ENCODE measurements at regions not wholly inside any gene's neighbourhood (a gene's known extent, or its start where the extent isn't known, plus 50 kb on each side); places are given as distances from the start of the nearest gene placed in this dataset.
A peak's percentile ranks its signal among the peaks of the same experiment; 100 is the strongest.
"Not testable (repeated sequence)": the region's sequence is repeated elsewhere in the genome, so short reads cannot be mapped to it uniquely, and the experiment has no call there.

DNA sequence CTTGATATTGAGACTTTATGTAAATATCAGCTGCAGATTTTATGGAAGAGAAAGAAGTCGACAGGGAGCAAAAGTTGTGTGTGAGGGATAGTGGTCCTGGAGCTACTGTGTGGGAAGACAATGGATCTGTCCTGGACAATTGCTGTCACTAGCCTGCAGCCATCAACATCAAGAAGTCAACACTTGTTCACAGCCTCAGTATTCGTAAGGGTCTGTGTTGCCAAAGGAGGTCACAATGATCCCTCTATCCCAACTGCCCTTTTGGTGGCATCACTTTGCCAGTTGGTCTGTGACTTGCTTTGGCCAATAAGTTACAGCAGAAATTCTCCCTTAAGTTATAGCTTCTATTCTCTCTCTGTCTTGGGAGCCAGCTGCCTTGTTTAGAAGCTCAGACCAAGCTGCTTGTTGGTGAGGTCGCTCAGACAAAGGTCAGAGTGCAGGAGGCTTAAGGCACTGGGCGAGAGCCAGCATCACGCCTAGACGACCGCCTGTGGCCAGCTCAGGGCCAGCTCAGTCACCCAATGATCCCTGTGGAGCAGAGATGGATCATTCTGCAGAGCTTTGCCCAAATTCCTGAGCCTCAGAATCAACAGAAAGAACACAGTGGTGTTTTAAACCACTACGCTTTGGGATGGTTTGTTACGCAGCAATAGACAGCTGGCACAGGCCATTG is 134.9 kb downstream of the RHOU start:
- no peak for DNase-seq

DNA sequence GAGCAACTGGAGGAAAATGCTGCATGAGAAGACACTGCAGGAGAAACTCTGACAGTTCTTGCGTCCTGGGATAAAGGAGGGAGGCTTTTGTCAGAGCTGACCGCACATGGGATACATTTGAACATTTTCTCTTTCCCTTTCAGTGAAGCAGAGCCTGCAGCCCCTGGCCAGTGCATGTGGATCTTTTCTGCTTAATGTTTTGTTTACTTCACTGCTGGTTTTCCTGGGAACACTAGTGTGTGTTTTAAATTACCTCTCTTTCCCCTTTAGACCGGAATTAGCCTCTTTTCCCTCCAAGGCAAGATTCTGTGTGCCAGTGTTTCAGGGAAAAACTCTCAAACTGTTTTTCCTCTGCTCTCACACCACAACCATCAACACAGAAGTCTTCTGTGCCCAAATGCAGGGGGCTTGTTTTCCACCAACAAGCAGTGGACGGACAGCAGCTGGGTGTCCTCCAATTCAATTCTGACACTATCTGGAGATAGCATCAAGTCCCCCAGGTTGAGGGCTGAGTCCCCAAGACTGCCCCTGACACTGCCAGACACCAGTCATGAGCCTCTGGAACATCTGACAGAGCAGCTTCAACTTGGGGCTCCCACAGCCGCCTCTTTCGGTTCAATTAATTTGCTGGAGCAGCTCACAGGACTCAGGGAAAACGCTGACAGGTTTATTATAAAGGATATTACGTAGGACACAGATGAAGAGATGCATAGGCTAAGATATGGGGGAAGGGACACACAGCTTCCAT is 136.2 kb downstream of the RHOU start:
- no peak for DNase-seq

DNA sequence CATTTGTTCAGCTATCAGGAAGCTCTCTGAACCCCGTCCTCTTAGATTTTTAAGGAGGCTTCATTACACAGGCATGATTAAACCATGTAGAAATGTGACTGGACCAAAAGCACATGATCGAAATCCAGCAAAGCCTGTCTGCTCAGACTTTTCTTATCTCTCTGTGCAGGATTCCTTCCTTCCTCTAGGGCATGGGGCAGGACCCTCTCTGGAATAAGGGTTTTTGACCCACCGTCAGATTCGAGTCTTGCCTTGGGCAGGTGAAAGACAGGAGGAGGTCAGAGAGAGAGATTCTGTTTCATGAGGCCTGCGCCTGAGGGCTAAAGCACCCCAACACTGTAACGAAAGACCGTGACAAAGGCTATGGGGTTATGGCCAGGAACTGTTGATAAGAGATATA is 136.8 kb downstream of the RHOU start:
- no peak for DNase-seq

DNA sequence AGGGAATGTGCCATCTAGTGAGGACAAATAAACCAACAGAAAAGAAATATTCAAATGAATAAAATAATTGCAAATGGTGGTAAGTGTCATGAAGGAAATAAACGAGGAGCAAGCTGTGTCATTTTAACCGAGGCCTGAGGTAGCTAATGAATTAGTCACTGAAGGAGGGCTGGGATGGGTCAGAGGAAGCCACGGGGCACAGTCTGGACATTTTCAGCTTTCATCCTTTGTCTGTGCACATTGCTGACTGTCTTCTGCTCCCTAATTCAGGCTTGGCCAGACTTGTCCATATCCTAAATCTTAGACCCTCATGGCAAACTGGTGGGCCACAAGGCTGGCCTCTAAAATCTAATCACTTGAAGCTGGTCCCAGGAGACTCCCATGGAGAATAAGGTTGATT is 138.4 kb downstream of the RHOU start:
- no peak for DNase-seq

DNA sequence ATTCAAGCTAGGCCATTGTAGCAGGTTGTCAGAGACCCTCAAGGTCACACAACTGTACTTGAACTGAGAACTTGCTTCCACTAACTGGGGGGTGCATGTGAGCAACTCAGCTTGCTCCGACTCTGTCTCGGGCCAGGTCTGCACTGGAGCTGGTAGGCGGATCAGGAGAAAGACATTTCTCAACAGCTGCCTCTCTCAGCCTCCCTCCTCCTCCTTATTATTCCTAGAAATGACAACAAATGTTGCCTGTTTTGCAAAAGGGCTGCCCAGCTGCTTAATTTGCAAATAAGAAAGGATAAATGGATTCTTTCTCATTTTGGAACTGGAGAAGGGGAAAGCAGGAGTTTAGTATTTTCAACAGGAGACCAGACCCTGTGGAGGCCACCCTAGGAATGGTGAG is 140.5 kb downstream of the RHOU start:
- DNase-seq: no peak

DNA sequence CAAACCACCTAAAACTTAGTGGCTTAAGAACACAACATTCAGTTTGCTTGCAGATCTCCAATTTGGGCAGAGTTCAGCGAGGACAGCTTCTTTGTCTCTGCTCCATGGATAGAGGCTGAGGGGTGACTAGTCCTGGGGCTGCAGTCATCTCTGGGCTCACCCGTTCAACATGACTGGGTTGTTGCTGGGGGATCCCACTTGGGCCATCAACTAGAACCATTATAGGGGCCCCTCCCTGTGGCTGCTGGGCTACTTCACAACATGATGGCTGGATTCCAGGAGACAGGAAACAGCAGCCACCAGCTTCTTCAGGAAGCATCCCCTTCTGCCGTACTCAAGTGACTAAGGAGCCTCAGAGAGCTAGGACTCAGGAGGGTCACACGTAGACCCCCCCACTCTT is 140.9 kb downstream of the RHOU start:
- no peak for DNase-seq

DNA sequence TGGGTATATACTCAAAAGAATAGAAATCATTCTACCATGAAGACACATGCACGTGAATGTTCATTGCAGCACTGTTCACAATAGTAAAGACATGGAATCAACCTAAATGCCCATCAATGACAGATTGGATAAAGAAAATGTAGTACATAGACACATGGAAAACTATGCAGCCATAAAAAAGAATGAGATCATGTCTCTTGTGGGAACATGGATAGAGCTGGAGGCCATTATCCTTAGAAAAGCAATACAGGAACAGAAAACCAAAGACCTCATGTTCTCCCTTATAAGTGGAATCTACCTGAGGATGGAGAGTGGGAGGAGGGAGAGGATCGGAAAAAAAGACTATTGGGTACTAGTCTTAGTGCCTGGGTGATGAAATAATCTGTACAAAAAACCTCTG is 143.9 kb downstream of the RHOU start:
- DNase-seq: no peak

DNA sequence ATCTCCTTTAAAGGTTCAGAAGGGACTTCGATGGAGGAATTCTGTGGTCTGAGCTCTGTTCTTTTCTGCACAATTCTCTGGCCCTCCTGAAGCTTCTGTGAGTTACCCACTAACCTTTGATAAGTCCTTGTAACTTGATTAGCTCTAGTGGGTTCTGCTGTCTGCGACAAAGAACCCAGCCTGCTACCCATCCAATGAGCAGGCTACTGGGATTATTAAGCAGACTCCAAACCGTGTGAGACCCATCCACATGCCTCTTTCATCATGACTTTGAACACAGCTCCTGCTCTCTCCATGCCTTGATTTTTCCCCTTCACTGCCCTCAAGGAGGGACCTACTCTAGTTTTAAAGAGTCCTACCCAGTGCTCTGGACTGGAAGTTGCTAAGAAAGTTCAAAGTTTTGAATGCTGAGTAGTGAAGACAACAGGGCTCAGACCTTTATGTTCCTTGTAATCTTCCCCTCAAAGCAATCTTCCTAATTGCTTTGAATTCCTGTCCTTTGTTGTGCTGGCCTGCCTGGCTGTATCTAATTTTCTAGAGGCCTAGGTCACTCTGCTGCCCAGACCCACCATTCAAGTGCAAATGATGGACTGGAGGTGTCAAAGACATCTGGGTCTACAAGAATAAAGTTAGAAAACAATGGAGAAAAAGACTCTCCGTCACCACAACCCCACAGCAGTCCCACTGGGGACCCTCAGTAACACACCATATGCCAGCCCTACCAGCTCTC is 146.9 kb downstream of the RHOU start:
- DNase-seq: no peak

DNA sequence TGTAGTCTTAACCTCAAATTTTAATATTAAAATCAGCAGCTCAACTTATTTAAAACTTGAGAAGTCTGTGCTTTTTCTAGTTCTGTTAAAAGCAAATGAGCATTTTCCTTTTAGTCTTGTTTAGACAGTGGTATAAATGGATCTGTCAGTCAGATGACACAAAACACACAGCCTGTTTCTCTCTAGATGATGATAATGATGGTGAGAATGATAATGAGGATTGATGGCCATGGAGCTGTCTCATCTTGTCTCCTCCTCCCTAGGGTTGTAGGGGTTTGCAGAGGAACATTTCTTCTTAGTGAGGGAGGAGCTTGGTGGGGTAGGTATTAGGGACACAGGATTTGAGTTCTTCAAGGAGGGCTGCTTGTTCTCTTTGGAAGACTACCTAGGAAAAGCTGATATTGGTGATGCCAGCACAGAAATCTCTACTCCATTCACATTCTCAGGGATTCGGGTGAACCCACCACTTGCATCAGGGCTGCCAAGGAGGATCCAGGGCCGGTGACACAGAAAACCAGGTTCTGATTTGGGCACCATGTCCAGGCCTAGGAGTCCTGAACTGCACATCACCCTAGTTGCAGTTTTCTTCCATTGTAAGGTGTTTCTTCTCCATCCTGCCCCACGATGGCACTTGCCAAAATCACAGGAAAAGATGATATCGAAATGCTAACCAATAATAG is 147.6 kb downstream of the RHOU start:
- no peak for DNase-seq

DNA sequence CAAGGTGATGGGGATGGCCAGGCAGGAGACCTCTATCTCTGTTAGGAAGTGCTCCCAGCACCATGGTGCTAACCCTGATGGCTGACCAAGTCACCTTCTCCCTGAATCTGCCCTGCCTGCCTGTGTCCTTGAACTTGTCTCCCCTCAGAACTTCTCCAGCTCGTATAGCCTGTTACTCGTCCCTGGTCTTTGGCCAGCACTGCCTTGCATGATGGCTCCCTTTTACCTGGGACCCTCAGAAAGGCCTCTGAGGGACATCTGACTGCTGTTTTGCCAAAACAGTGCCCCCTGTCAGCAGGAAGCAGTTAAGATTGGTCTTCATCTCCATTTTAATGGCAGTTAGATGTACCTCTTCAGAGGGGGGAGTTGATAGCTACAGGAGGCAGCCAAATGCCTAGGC is 148.3 kb downstream of the RHOU start:
- DNase-seq: no peak

DNA sequence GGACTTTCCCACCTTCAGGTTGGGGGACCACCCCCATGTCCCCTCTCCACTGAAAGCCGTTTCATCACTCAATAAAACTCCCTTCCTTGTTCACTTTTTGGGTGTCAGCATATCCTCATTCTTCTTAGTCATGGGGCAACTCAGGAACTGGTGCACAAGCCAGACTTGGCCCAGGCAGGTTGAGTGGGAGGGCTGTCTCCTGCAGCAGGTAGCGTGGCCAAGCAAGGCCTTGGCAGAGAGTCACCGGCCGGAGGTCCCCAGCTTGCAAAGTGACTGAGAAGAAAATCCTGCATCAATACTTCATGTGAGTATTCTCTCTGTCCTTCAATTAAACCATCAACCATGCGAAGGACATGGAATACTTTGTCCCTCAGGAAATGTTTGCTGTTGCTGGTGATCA is 148.9 kb downstream of the RHOU start:
- DNase-seq: no peak

DNA sequence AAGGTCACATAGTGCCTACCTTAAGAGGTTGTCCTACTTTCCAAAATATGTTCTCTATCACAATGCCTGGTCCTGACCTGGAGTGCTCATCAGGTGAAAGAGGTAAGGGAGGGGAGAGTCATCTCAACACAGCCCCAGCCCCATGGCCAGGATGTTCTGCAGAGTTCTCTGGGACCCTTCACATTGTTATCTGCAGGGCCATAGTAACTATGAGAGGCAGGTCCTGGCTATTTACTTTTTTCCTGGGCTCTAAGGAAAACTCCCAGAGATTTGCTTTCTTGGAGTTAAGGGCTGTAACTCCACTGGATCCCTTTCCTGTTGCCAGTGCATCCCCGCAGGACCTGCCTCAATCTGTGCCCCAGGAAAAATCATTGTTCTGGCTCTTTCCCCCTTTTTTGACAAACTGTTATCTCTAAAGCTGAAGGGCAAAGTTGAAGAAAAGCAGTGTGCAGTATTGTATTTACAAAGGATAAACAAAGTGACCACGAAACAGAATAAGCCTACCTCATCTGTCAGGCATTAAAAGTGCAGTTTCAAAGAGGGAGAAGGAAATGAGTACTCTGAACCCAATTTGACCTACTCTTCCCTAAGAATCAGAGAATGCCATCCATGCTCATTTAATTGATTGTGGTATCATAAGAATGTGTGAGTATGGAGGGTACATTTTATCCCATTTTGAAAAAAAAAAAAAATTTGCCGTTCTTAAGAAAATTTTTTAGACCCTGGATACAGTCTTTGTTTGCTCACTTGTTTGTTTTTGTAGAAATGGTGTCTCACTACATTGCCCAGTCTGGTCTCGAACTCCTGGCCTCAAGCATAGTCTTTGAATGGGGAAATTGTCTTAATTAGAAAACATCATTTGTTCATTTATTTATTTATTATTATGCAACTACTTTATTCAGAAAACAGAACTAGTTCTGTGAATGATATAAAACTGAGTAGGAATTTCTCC is 149.6 kb downstream of the RHOU start:
- no peak for DNase-seq

DNA sequence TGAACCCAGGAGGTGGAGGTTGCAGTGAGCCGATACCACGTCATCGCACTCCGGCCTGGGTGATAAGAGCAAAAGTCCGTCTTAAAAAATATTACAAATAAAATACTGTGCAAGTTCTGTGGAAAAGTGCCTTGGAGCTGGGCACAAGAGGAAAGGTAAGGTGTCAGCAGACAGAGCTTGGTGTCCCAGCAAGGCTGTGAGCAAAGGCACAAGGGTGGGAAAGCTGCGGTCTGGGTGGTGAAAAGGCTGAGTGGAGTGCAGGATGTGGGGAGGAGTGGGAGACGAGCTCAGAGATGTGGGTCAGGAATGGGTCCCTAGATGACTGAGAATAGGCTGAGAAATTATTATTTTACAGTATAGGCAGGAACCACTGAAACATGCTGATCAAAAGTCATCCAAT is 150.6 kb downstream of the RHOU start:
- DNase-seq: no peak

DNA sequence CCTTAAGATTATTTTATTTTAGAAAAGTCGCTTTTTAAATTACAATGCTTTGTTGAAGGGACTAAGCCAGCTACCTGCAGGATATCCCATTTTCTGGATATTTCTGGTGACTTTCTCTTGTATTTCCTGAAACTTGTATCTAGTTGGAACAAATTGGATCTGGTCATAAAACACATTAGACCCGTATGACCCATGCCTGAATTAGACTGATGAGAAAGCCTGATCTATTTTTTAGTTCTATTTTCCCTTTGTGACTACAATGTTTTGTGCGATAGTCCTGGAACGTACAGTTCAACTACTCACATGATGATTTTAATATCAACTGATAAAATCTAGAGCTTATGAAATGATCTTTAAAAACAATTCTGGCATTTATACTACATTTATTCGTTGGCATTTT is 151.8 kb downstream of the RHOU start:
- DNase-seq: no peak

DNA sequence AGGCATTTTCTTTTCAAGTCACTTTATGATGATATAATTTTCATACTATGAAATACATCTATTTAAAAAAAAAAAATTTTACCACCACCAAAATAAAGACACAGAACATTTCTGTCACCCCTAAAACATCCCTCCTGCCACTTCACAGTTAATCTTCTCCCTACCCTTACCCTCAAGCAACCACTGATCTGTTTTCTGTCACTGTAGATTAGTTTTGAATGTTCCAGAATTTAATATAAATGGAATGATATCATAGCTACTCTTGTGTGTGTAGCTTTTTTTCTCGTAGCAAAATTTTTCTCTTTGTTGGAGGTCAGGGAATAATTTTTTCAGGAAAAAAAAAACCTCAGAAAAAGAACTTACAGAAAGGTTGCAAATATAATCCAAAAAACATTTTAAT is 152.7 kb downstream of the RHOU start:
- no peak for DNase-seq

DNA sequence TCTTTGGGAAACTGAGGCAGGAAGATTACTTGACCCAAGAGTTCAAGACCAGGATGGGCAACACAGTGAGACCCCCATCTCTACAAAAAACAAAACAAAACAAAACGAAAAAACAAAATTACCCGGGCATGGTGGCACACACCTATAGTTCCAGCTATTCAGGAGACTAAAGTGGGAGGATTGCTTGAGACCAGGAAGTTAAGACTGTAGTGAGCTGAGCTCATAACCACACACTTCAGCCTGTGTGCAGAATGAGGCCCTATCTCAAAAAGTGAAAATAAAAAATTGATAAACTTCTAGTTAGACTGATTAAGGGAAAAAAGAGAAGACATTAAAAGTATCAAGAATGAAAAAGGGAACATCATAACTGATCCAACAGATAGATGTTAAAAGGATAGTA is 154.0 kb downstream of the RHOU start:
- no peak for DNase-seq

DNA sequence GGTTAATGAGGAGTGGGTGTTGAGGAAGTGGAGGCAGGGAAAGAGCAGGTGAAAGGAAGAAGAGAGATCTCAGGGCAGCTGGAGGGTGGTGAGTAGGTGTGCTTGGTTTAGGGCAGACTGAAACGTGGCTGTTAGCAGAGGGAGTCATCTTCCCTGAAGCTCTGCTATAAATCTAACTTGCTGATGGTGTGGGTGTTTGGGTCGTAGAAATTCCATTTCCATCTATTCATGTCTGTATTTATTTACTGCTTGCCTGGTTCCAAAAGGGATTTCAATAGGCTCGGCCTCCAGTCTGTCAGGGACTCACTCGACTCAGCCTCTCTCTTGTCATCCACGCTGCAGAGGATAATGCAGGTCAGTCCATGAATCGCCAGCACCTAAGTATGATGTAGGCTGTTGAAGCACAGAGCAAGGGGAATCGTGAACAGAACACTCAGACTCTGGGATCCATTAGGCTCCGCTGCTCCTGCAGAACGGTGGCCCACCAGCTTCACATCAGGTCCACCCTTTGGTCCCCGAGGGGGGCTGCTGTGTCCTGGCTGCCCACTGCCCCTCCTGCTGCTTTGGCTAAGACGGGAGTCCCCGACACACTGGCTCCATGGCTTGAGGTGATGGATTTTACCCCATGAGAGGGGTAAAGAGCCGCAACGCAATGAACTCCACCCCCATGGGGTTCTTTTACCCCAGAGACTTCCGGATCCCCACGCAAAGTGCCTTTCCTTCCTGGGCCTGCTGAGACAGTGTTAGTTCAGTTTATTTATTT is 156.2 kb downstream of the RHOU start:
- DNase-seq: no peak

DNA sequence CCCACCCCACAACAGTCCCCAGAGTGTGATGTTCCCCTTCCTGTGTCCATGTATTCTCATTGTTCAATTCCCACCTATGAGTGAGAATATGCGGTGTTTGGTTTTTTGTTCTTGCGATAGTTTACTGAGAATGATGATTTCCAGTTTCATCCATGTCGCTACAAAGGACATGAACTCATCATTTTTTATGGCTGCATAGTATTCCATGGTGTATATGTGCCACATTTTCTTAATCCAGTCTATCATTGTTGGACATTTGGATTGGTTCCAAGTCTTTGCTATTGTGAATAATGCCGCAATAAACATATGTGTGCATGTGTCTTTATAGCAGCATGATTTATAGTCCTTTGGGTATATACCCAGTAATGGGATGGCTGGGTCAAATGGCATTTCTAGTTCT is 156.9 kb downstream of the RHOU start:
- not testable (repeated sequence) for DNase-seq

DNA sequence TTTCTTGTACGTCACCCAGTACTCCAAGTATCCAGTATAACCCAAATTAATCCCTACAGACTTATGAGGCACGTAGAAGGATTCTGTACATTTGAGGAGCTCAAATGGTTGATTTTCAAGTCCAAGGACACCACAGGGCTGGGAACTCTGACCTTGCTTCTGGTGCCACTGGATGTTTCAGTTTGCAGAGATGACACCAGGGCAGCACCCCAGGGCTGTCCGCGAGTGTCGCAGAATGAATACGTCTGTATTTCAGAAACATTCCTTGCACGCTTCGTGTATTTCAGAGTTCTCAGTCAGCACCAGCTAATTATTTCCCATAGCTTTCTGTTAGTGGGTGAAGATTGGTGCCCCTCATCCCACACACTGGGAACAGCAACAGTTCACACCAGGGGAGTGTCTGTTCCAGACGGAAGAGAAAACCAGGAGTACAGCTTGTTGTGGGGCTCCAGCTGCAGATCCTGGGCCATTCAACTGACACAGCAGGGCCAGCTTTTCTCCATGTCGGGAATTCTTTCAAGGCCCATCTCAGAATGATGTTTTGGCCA is 159.2 kb downstream of the RHOU start:
- no peak for DNase-seq

DNA sequence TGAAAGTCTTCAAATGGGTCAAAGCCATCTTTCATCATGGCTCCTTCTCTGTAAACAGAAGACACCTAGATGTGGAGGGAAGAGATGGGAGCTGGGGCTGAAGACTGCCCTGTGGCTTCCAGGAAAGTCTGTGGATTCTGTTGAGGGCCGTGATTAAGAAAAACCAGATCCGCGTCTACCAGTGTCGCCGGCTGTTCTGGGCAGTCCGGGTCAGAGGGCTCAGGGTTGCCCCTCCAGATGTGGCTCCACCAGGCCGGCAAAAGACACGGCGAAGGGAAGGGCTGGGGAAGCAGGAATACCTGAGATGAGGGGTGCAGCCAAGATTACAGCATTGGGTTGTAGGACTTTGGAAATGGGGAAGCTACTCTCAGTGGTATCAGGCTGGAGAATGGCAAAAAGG is 162.6 kb downstream of the RHOU start:
- no peak for DNase-seq

DNA sequence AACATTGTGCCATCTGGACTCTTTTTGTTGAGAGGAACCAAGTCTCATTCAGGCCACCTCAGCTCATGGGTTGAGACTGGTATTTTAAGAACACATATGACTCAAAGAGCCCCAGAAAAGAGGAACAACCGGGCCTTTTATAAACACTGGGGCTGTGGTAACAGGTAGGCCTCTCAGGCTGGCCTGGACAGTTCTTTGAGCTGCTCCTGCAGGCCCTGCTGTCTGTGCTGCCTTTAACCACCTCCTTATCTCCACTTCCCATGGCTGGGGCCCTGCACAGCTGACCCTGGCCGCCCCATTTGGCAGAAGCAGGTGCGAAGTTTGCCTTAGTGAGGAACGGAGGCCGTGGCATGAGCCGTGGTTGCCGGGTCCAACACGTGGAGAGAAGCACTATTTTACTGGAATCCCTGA is 163.3 kb downstream of the RHOU start:
- DNase-seq: peak; percentile 70 to 74 (median 74)
